Gastroesophageal sphincter (tissue), 4 donors: ENCODE measurements at regions not wholly inside any gene's neighbourhood (a gene's known extent, or its start where the extent isn't known, plus 50 kb on each side); places are given as distances from the start of the nearest gene placed in this dataset.

Source experiments
- ATAC-seq: fragments of 150-250 bp; one replicate; pipeline ENCODE4 v1.9.1; 2016; ENCODE audit warnings: mild to moderate bottlenecking, moderate library complexity
- H3K27ac ChIP-seq, 4 donors: fragments of 200-600 bp; sonication (generic) in 3 of 4; 1 replicate in 3 of 4; 2 replicates in 1 of 4; pipeline ENCODE4 v1.5.1; 2016 to 2019
- H3K27me3 ChIP-seq: fragments of 200-600 bp; sonication (generic); one replicate; pipeline ENCODE4 v1.5.1; 2019
- H3K36me3 ChIP-seq, 2 donors: fragments of 200-600 bp; sonication (generic); one replicate each; pipeline ENCODE4 v1.5.1; 2019; ENCODE audit warnings: control low read depth in 1 of 2
- H3K4me1 ChIP-seq, 3 donors: fragments of 200-600 bp; sonication (generic); 1 replicate in 2 of 3; 2 replicates in 1 of 3; pipeline ENCODE4 v1.5.1; 2016 to 2019; ENCODE audit warnings: control low read depth in 2 of 3
- H3K4me3 ChIP-seq, 2 donors: fragments of 200-600 bp; sonication (generic); one replicate each; pipeline ENCODE4 v1.5.1; 2019; ENCODE audit warnings: mild to moderate bottlenecking in 1 of 2, moderate library complexity in 1 of 2
- H3K9me3 ChIP-seq, 3 donors: fragments of 200-600 bp; sonication (generic); one replicate each; pipeline ENCODE4 v1.5.1; 2017 to 2019; ENCODE audit warnings: control low read depth in 2 of 3
- EP300 ChIP-seq: sonication (generic); formaldehyde crosslinking; IDR thresholded peaks from one replicate; pipeline ENCODE4 v1.6.1; 2017; ENCODE audit warnings: antibody characterized with exemption, mild to moderate bottlenecking
- POLR2A ChIP-seq, 2 donors: fragments of 450-650 bp; IDR thresholded peaks; one replicate each; pipeline ENCODE4 v1.6.1; 2017; ENCODE audit warnings: antibody characterized with exemption in 2 of 2, mild to moderate bottlenecking in 2 of 2, moderate library complexity in 1 of 2
- POLR2AphosphoS5 ChIP-seq: sonication (generic); formaldehyde crosslinking; IDR thresholded peaks from one replicate; pipeline ENCODE4 v1.6.1; 2017; ENCODE audit warnings: antibody characterized with exemption
- WGBS, 2 donors: methylation state at CpG; one replicate each; pipeline ENCODE4 v1.1.5; 2018; ENCODE audit warnings: low coverage in 1 of 2; 5-methylcytosine and 5-hydroxymethylcytosine counted together
- TF ChIP-seq, protein P1 (sequence below), 4 experiments: fragments of 200-600 bp in 2 of 4; fragments of 450-650 bp in 2 of 4; sonication (generic) in 1 of 4; IDR thresholded peaks; one replicate each; pipeline ENCODE4 v1.5.1; 2017 to 2019; ENCODE audit warnings: antibody characterized with exemption in 4 of 4, mild to moderate bottlenecking in 2 of 4, moderate library complexity in 2 of 4

- Histone ChIP-seq H3K27me3 (no peaks in the 10 kb centered on the region), H3K27ac (no peak overlapping the region), H3K9me3 (no peaks in the 10 kb centered on the region), H3K4me1 (peaks cover 0 to 5% (median 0%) of the 10 kb centered on the region in 3 donors), H3K4me3 (no peak overlapping the region), H3K36me3 (no peaks in the 10 kb centered on the region)
- no peak for TF ChIP-seq POLR2AphosphoS5
- TF ChIP-seq EP300, result no peak
- no peak for TF ChIP-seq POLR2A (IDR thresholded peaks at IDR 0.05)
- TF ChIP-seq, protein P1, sequence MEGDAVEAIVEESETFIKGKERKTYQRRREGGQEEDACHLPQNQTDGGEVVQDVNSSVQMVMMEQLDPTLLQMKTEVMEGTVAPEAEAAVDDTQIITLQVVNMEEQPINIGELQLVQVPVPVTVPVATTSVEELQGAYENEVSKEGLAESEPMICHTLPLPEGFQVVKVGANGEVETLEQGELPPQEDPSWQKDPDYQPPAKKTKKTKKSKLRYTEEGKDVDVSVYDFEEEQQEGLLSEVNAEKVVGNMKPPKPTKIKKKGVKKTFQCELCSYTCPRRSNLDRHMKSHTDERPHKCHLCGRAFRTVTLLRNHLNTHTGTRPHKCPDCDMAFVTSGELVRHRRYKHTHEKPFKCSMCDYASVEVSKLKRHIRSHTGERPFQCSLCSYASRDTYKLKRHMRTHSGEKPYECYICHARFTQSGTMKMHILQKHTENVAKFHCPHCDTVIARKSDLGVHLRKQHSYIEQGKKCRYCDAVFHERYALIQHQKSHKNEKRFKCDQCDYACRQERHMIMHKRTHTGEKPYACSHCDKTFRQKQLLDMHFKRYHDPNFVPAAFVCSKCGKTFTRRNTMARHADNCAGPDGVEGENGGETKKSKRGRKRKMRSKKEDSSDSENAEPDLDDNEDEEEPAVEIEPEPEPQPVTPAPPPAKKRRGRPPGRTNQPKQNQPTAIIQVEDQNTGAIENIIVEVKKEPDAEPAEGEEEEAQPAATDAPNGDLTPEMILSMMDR (IDR thresholded peaks at IDR 0.05), result no peak
- ATAC-seq, result no peak
- 73 to 83% methylated on average over 3 of the region's 5 CpGs for WGBS, 2 donors
These were observed 361.3 kb downstream of the ZNF521 start for GRCh38 chr18:24990671-24991134.

GRCh38 chr18:24991141-24992060, 360.6 kb downstream of the ZNF521 start:
- ATAC-seq, result no peak
- H3K4me1 ChIP-seq, result peaks cover 0 to 5% (median 0%) of the 10 kb centered on the region in 3 donors
- no peaks in the 10 kb centered on the region for H3K36me3 ChIP-seq
- TF ChIP-seq, protein P1 (IDR thresholded peaks at IDR 0.05), result no peak
- no peak for TF ChIP-seq EP300
- TF ChIP-seq POLR2A (IDR thresholded peaks at IDR 0.05), result no peak
- no peak for TF ChIP-seq POLR2AphosphoS5
- no peaks in the 10 kb centered on the region for H3K27me3 ChIP-seq
- 70 to 84% methylated on average over 2 to 14 of the region's 14 CpGs for WGBS, 2 donors
- no peak overlapping the region for H3K27ac ChIP-seq
- H3K9me3 ChIP-seq, result no peaks in the 10 kb centered on the region
- no peak overlapping the region for H3K4me3 ChIP-seq

DNA sequence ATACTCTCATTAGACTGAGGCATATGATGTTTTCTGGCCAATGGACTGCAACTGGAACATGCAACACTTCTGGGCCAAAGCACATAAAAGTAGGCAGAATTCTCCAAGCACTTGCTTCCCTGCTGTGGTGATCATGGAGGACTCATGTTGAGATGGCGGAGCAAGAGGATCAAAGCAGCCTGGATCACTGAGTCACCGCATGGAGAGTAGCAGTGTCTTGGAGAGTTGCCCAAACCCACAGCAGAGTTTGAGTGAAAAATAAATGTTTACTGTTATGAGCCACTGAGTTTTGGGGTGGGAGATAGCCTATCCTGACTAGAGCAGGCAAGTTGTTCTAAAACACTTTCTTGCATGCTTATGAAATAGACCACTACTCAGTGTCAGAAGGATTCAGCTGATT, 359.5 kb downstream of the ZNF521 start:
- Histone ChIP-seq H3K4me3 (no peak overlapping the region), H3K36me3 (no peaks in the 10 kb centered on the region), H3K9me3 (no peaks in the 10 kb centered on the region), H3K27ac (no peak overlapping the region), H3K4me1 (peaks cover 0 to 5% (median 0%) of the 10 kb centered on the region in 3 donors), H3K27me3 (no peaks in the 10 kb centered on the region)
- 100% methylated on average over 2 of the region's 2 CpGs; no CpG with 5 or more reads in 1 of the 2 donors for WGBS, 2 donors
- no peak for ATAC-seq
- TF ChIP-seq POLR2AphosphoS5, result no peak

GRCh38 chr18:24993628-24994027, 358.3 kb downstream of the ZNF521 start:
- 70 to 100% methylated on average over 4 to 6 of the region's 6 CpGs for WGBS, 2 donors
- no peak for TF ChIP-seq POLR2A (IDR thresholded peaks at IDR 0.05)
- TF ChIP-seq, protein P1 (IDR thresholded peaks at IDR 0.05), result no peak
- no peak for TF ChIP-seq POLR2AphosphoS5
- TF ChIP-seq EP300, result no peak
- no peak for ATAC-seq
- no peak overlapping the region for H3K4me3 ChIP-seq
- no peaks in the 10 kb centered on the region for H3K4me1 ChIP-seq
- H3K27ac ChIP-seq, result no peak overlapping the region
- no peaks in the 10 kb centered on the region for H3K36me3 ChIP-seq
- peaks cover 0 to 3% (median 0%) of the 10 kb centered on the region in 3 donors for H3K9me3 ChIP-seq
- H3K27me3 ChIP-seq, result no peaks in the 10 kb centered on the region

- Histone ChIP-seq H3K36me3 (no peaks in the 10 kb centered on the region), H3K4me3 (no peak overlapping the region), H3K27ac (no peak overlapping the region), H3K9me3 (peaks cover 0 to 17% (median 0%) of the 10 kb centered on the region in 3 donors), H3K27me3 (no peaks in the 10 kb centered on the region), H3K4me1 (no peaks in the 10 kb centered on the region)
- no peak for ATAC-seq
- TF ChIP-seq, protein P1 (IDR thresholded peaks at IDR 0.05), result no peak
- TF ChIP-seq POLR2A (IDR thresholded peaks at IDR 0.05) (no peak), EP300 (no peak), POLR2AphosphoS5 (no peak)
- 81 to 86% methylated on average over 3 to 4 of the region's 4 CpGs for WGBS, 2 donors
These were observed 356.9 kb downstream of the ZNF521 start for GRCh38 chr18:24995056-24995455.
